ENCODE measurements at regions not wholly inside any gene's neighbourhood (a gene's known extent, or its start where the extent isn't known, plus 50 kb on each side); places are given as distances from the start of the nearest gene placed in this dataset.

GRCh38 chr1:80607064-80607463 lies 1193.7 kb upstream of the ADGRL2 start:
- H3K27ac ChIP-seq (replicated peaks) = no peak overlapping the region
- TF ChIP-seq REST (IDR thresholded peaks at IDR 0.05; ENCODE audit: insufficient replicate concordance, low read depth) (no peak), POLR2AphosphoS5 (IDR thresholded peaks at IDR 0.05; ENCODE audit: low read depth) (no peak), GABPA (IDR thresholded peaks at IDR 0.05; ENCODE audit: low read depth) (no peak), SPI1 (IDR thresholded peaks at IDR 0.05; ENCODE audit: borderline replicate concordance, low read depth) (no peak), CTCF (IDR thresholded peaks at IDR 0.05; ENCODE audit: insufficient read depth, low read length) (no peak)
- DNase-seq (ENCODE audit: low read depth in 1 of 2, low spot score in 1 of 2) = no peak
- H3K27me3 ChIP-seq (ENCODE audit: insufficient read depth, poor library complexity, severe bottlenecking) = no peaks in the 10 kb centered on the region
- no peak overlapping the region for H3K4me3 ChIP-seq (replicated peaks; ENCODE audit: insufficient read depth, low read length)

- H3K27ac ChIP-seq (replicated peaks) = no peak overlapping the region
- no peak for DNase-seq (ENCODE audit: low read depth in 1 of 2, low spot score in 1 of 2)
- no peaks in the 10 kb centered on the region for H3K27me3 ChIP-seq (ENCODE audit: insufficient read depth, poor library complexity, severe bottlenecking)
- no peak overlapping the region for H3K4me3 ChIP-seq (replicated peaks; ENCODE audit: insufficient read depth, low read length)
- TF ChIP-seq GABPA (IDR thresholded peaks at IDR 0.05; ENCODE audit: low read depth) (no peak), SPI1 (IDR thresholded peaks at IDR 0.05; ENCODE audit: borderline replicate concordance, low read depth) (no peak), REST (IDR thresholded peaks at IDR 0.05; ENCODE audit: insufficient replicate concordance, low read depth) (no peak), POLR2AphosphoS5 (IDR thresholded peaks at IDR 0.05; ENCODE audit: low read depth) (no peak), CTCF (IDR thresholded peaks at IDR 0.05; ENCODE audit: insufficient read depth, low read length) (no peak)
Observed at GRCh38 chr1:80594013-80594412, 1206.7 kb upstream of the ADGRL2 start.

- TF ChIP-seq CTCF (IDR thresholded peaks at IDR 0.05; ENCODE audit: insufficient read depth, low read length) (no peak), GABPA (IDR thresholded peaks at IDR 0.05; ENCODE audit: low read depth) (no peak), SPI1 (IDR thresholded peaks at IDR 0.05; ENCODE audit: borderline replicate concordance, low read depth) (no peak), REST (IDR thresholded peaks at IDR 0.05; ENCODE audit: insufficient replicate concordance, low read depth) (no peak)
- Histone ChIP-seq H3K27me3 (ENCODE audit: insufficient read depth, poor library complexity, severe bottlenecking) (no peaks in the 10 kb centered on the region), H3K27ac (replicated peaks) (no peak overlapping the region), H3K4me3 (replicated peaks; ENCODE audit: insufficient read depth, low read length) (no peak overlapping the region)
- DNase-seq (ENCODE audit: low read depth in 1 of 2, low spot score in 1 of 2) = no peak
Observed at GRCh38 chr1:80593197-80593596, 1207.5 kb upstream of the ADGRL2 start.
